ENCODE measurements at regions not wholly inside any gene's neighbourhood (a gene's known extent, or its start where the extent isn't known, plus 50 kb on each side); places are given as distances from the start of the nearest gene placed in this dataset.

DNA sequence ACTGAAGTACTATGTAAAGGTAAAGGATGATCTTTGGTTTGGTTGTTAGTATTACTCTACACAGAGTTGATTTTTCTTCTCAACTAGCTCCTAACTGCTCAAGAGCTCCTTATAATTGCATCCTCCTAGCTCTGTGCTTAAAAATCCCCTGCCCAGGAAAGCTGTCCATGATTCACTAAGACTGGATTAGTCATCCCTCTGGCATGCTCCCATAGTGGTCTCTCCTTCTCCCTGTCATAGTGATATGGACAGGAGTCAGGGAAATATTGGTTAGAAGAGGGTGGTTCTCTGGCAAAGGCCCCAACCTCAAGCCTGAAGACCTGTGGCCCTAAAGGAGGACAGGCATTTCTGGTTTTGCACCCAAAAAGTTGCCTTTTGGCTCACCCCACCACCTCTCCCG lies 242.3 kb upstream of the KCNIP4 start:
- no peak for TF ChIP-seq RFX5 (IDR thresholded peaks at IDR 0.05; ENCODE audit: low read depth, low read length)
- TF ChIP-seq MAZ (CRISPR knock-in tag; conservative IDR thresholded peaks at IDR 0.05 in 1 of 2, IDR thresholded peaks at IDR 0.05 in 1 of 2) = no peak
- no peak for TF ChIP-seq POLR2AphosphoS5 (IDR thresholded peaks at IDR 0.05; ENCODE audit: control insufficient read depth, insufficient read depth, low read depth, low read length)
- no peak for TF ChIP-seq SP2 (IDR thresholded peaks at IDR 0.05; ENCODE audit: extremely low read depth, low read depth, low read length, poor library complexity, severe bottlenecking)
- no peak for TF ChIP-seq PHF21A (IDR thresholded peaks at IDR 0.05; ENCODE audit: borderline replicate concordance, low read depth)
- no peak for TF ChIP-seq TCF7L2 (IDR thresholded peaks at IDR 0.05; ENCODE audit: low read depth, low read length)
- TF ChIP-seq CTCF (IDR thresholded peaks at IDR 0.05 in 2 of 3, conservative IDR thresholded peaks at IDR 0.05 in 1 of 3; ENCODE audit: insufficient read depth in 2 of 3, low read depth in 1 of 3, low read length in 3 of 3) = no peak
- TF ChIP-seq POLR2B (IDR thresholded peaks at IDR 0.05; ENCODE audit: low read depth, partially characterized antibody) = no peak
- TF ChIP-seq GABPA (tag; conservative IDR thresholded peaks at IDR 0.05; ENCODE audit: low read depth) = no peak
- TF ChIP-seq PRPF4 (IDR thresholded peaks at IDR 0.05; ENCODE audit: insufficient read depth, low read depth, low read length, poor library complexity, severe bottlenecking) = no peak

Measured in K562 (cell line).